HG03469 (cell line): ENCODE measurements at regions not wholly inside any gene's neighbourhood (a gene's known extent, or its start where the extent isn't known, plus 50 kb on each side); places are given as distances from the start of the nearest gene placed in this dataset.

Experiments used
- ATAC-seq: cut with Tn5 transposase; IDR thresholded peaks from one replicate; pipeline ENCODE4 v1.9.1; 2021; ENCODE audit warnings: mild to moderate bottlenecking, moderate library complexity, moderate number of reproducible peaks; ENCODE audit not compliant: unreplicated experiment

DNA sequence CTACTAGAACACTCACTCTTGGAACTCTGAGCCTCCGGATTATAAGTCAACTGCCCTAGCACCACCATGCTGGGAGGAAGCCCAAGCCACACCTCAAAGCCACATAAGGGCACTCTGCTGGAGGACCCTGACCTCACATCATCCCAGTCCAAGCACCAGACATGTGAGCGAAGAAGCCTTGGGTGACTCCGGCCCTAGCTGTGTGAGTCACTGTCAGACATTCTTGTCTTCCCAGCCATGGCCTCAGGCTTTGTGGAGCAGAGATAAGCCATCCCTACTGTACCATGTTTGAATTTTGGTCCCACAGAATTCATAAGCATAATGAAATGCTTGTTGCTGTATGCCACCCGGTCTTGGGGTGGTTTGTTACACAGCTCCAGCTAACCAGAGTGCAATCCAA lies 247.7 kb downstream of the SOD2 start:
- ATAC-seq, result no peak

DNA sequence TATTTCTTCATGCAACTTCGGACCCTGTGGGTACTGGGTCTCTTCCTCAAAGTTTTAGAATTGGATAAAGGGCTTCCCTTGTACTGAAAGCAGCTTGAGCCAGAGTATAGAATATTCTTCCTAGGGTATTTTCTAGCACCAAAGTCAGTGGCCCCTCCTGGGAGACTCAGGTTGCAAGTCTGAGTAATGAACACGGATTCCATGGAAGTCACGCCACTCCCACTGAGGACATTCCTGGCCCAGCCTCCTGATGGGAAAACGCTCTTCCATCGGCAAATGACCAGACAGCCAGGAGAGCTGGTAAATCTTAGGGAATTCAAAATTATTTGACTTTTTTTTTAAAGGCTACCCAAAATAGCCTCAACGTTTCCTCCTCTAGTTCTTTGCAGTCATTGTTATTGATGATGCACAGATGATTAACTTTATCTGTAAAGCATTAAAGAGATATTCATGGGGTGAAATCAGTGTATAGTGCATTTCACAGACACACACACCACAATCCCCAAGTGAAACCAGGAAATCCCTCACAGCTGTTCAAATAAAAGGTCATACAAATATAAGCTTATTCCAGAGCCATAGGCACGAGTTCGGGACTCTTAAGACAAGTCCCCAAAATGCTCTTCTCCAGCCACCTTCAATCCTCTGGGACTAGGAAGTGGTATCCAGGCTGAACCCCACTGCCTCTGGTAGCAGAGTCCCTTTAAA lies 248.8 kb downstream of the SOD2 start:
- ATAC-seq, result no peak

DNA sequence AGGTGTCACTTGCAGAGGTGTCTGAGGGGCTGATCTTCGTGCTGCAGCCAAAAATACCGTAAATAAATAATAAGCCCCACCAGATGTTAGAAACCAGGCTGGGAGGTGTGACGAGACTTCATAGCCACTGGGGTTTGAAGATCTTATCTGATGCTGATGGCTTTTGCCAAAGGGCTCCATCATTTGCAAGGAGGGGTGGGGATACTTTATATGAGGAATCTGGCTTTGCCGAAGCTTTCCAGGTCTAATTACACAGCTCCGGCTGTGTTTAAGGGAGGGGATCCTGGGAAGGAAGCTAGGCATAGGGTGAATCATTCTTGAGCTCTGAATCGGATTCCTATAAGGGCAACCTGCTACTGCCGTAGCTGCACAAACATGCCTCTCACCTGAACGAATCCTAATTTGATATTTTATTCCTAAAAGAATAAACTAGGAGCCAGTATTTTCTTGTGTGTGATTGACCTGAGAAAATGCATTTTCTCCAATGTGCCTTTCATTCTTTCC lies 249.6 kb downstream of the SOD2 start:
- ATAC-seq, result no peak

DNA sequence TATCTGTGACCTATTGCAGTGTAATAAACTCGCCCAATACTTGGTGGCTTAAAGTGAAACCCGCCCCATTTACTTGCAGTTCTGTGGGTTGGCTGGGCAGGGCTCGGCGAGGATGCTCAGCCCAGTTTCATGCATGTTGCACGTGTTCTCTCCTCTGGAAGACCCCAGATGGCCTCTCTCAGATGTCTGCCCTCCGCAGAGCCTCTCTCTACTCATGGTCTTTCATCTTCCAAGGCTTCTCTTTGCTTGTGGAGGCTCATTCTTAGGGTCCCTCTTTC lies 251.4 kb downstream of the SOD2 start:
- no peak for ATAC-seq

GRCh38 chr6:159440911-159441703 lies 251.9 kb downstream of the SOD2 start:
- ATAC-seq, result no peak

GRCh38 chr6:159440349-159440748 lies 252.7 kb downstream of the SOD2 start:
- no peak for ATAC-seq

DNA sequence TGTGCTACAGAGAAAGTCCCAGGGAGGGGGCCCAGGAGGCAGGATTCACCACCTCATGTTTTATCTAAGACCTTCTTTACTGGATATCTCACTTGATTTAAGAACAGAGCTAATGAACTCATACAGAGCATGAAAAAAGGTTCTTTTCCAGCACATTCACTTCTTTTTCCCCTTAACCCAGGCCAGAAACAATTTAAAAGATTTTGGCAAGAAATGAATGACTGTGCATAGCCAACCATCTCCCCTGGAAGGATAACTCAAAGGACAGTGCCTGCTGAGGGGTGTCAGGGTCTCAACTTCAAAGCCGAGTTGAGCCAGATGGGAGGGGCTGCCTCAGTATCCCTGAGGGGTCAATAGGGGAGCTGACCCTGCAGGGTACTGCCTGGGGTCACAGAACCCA lies 253.4 kb downstream of the SOD2 start:
- ATAC-seq, result no peak

DNA sequence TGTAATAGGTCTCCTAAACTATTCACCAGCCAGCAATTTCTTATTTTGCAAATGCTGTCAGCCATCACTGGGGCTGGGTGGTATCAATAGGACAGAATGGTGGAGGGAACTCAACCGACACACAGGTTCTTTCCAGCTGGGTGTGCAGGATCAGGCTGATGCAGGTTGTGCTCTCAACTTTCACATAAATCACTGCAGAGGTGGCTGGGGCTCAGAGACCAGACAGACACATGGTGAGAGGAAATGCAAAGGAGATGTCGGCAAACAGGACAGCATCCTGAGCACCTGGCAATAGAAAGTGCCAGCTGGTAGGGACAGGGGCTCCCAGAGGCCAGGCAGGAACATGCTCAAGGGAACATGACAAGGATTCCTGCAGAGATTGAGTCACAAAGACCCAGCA lies 254.9 kb downstream of the SOD2 start:
- ATAC-seq, result no peak

DNA sequence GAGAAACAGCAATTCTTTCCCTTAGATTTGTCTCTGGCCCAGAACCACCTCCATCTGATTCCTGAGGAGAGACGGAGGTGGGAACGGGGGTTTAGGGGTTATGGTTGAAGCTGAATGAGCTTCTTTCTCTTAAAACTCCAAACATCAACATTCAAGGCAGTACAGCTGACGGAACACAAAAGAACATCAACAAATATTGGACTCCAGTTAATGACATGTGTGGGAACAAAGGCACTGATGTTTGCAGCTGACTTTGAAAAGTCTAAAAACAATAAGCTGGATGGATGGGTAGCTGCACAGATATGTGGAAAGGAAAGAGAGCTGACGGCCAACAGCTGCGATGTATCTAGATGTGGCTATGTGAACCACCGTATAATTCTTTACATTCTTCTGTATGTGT lies 256.5 kb downstream of the SOD2 start:
- ATAC-seq, result no peak

DNA sequence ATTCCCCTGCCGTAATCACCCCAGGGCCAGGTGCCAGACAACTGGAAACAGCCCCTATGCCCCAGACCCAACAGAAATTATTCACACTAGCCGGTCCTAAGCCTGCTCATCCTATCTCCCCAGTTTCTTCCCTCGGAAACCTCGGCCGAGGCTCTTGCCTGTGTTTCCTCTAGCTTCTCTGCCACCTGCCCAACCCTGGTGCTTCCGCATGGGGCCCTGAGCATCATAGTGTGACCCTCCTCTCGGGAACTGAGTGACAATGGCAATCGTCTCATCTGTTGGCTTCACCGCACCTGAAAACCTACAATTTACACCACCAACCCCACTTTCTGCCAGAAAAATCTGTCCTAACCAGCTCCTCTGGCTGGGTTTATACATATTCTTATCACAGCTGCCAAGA lies 257.3 kb downstream of the SOD2 start:
- no peak for ATAC-seq

GRCh38 chr6:159434410-159434809 lies 258.6 kb downstream of the SOD2 start:
- no peak for ATAC-seq

DNA sequence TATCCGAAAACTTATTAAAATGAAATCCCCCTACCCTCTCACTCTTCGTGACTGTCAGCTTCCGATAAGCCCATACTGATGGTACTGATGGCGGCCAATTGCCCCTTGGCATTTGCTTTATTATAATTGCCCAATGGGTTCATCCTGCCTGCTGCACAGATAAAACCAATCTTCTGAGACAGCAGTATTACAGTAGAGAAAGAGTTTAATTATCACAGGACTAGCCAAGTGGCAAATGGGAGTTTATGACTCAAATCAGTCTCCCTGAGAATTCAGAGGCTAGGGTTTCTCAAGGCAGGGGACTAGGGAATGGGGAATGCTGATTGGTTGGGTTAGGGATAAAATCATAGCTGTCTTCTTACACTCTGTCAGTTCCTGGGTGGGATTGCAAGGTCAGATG lies 259.5 kb downstream of the SOD2 start:
- no peak for ATAC-seq

DNA sequence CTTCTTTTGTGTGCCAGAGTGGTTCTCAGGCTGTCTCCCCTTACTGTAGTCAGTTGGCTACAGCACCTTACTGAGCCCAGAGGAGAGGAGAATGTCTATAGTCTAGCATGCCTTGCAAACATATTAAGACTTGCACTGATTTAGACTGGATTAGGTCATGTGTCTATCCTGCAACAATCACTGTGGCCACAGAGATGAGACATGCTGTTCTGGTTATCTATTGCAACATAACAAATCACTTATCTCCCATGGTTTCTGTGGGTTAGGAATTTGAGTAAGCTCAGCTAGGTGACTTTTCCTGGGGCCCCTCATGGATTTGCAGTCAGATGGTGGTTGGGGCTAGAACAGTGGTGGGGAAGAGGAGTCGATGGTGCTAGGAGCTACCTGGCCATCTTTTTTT lies 261.3 kb downstream of the SOD2 start:
- ATAC-seq, result no peak

DNA sequence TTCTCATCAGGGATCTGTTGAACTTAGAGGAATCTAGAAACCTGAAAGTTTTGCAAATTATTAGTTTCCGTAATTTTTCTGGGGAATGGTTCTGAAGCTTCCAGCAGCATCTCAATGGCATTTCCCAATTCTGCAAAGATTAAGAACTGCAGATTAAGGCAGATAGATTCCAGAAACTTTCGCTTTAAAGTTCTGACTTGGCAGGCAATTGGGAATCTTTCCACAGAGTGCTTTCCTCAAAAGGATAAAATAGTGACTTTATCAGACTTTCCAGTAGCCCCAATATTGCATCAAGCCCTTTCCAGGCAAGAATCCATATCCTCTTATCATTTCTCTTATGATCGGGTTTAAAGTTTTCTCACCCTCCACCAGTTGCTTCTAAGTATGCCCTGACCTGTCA lies 261.1 kb downstream of the FNDC1 start:
- ATAC-seq, result no peak

- no peak for ATAC-seq
These were observed 260.2 kb downstream of the FNDC1 start for GRCh38 chr6:159429433-159429832.

DNA sequence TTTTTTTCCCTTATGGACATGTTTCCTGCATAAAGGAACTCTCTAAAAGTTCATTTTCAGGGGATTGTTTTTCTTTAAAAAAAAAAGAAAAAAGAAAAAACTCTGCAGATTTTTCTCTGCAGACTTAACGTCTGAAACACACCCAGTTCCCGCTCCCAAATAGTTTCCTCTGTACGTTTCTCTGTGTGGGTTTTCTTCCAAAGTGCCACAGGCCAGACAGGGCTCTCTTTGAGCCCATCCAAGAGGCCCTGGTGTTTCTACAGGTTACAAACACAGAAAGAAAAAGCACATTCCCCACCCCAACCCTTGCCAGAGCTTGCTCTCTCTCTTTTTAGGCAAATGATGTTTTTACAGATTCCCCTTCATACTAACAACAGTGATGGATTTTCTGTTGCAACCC lies 258.6 kb downstream of the FNDC1 start:
- ATAC-seq, result no peak

DNA sequence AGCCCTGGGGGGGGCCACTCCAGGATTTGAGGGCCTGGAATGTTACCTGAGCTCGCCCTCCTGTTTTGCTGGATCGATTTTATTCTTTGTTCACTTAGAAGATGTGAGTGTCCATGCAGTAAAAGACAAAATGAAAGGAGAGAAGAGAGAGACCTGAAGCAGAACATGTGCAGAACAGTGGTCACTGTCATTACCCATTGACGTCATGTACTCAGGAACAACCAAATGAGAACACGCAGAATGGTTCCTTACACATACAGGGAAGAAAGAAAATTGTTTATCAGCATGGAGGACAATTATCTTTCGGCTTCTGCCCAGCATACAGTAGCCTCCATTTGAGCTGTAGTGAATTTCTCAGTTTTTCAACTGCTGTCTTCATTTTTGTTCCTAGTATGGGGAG lies 258.1 kb downstream of the FNDC1 start:
- ATAC-seq, result no peak

GRCh38 chr6:159425421-159425820 lies 256.2 kb downstream of the FNDC1 start:
- no peak for ATAC-seq

GRCh38 chr6:159422041-159422984 lies 253.1 kb downstream of the FNDC1 start:
- ATAC-seq, result no peak

- ATAC-seq, result no peak
These were observed 252.4 kb downstream of the FNDC1 start for GRCh38 chr6:159421586-159421985.

DNA sequence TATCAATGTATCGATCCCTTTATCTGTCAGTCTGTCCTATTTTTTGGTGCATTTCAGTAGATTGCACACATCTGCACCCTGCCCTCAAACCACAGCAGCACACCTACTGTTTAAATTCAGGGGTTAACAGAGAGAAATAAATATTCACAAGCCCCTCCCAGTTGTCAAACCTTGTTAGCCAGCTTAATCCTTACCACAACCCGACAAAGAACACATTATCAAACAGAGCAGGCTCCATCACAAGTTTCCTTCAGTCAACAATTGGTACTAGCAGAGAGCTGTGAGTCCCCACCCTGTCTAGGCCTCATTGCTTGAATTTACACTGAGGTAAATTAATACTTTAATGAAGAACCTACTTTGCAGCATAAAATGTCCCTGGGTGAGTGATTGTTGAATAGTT lies 249.8 kb downstream of the FNDC1 start:
- no peak for ATAC-seq
